ENCODE measurements at regions not wholly inside any gene's neighbourhood (a gene's known extent, or its start where the extent isn't known, plus 50 kb on each side); places are given as distances from the start of the nearest gene placed in this dataset.

DNA sequence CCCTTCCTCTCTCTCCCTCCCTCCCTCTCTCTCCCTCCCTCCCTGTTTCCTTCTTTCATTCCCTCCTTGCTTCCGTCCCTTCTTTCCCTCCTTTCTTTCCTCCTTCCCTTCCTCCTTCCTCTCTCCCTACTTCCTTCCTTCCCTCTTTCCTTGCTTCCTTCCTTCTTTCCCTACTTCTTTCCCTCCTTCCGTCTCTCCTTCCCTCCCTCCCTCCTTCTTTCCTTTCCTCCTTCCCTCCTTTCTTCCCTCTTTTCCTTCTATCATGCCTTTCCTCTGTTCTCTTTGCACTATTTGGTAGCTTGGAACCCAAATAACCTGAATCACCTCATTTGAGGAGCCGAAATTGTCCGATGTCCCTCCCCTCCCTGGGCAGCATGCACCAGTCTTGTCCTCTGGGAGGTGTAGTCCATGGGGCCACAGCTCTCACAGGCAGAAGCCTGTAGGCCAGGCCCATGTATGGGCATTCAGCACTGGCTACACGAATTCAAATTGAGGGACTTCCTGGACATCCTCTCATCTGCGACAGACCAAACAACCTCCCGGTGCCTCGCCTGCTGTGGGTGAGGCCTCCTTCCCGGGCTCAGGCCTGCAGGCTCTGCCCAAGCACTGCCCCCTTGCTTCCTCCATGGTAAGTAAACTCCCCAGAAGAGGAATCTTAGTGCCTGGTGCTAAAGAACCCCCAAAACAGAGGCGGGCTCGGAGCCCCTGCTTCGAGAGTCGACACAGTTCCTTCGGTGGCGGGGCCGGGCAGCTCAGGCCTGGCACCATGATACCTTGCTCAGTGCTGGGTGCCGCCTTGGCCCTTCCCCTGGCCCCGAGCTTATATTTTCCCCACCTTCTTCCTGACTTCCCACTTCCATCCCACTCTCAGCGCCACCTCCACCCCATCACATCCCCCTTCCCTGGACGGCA, 454.1 kb upstream of the CADM1 start:
- ChIA-PET POLR2A (no interaction called here), CTCF (interaction anchor here (1.6 kb wide), 1 partner anchor 28 kb away, joined by 4 read pairs; no protein-coding TSS in a partner anchor)
- TF ChIP-seq, protein P1, sequence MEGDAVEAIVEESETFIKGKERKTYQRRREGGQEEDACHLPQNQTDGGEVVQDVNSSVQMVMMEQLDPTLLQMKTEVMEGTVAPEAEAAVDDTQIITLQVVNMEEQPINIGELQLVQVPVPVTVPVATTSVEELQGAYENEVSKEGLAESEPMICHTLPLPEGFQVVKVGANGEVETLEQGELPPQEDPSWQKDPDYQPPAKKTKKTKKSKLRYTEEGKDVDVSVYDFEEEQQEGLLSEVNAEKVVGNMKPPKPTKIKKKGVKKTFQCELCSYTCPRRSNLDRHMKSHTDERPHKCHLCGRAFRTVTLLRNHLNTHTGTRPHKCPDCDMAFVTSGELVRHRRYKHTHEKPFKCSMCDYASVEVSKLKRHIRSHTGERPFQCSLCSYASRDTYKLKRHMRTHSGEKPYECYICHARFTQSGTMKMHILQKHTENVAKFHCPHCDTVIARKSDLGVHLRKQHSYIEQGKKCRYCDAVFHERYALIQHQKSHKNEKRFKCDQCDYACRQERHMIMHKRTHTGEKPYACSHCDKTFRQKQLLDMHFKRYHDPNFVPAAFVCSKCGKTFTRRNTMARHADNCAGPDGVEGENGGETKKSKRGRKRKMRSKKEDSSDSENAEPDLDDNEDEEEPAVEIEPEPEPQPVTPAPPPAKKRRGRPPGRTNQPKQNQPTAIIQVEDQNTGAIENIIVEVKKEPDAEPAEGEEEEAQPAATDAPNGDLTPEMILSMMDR (IDR thresholded peaks at IDR 0.05; ENCODE audit: control extremely low read depth, extremely low read depth, low read depth, missing control alignments), result no peak
- DNase-seq (ENCODE audit: extremely low spot score), result no peak

DNA sequence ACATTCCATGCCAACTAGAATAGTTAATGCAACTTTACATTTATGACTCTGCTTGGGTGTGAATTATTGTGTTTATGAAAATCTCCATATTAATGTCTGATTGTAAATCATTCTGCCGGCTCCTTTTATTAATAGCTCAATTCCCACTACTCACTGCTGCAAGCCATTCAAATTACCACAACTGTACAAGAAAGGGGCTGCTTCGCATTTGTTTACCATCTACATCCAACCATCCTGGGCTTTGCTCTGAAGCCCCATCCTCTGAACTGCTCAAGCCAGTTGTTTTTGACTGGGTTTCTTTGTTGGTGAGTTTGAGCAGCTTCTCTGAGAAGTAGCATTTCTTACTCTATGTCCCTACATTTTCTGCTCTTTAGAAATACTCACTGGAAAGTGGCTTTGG, 451.6 kb upstream of the CADM1 start:
- POLR2A ChIA-PET, result no interaction called here
- TF ChIP-seq, protein P1 (IDR thresholded peaks at IDR 0.05; ENCODE audit: control extremely low read depth, extremely low read depth, low read depth, missing control alignments), result no peak
- no peak for DNase-seq (ENCODE audit: extremely low spot score)
- CTCF ChIA-PET, result interaction anchor here (1.5 kb wide), 1 partner anchor 35 kb away, joined by 3 read pairs; no protein-coding TSS in a partner anchor

DNA sequence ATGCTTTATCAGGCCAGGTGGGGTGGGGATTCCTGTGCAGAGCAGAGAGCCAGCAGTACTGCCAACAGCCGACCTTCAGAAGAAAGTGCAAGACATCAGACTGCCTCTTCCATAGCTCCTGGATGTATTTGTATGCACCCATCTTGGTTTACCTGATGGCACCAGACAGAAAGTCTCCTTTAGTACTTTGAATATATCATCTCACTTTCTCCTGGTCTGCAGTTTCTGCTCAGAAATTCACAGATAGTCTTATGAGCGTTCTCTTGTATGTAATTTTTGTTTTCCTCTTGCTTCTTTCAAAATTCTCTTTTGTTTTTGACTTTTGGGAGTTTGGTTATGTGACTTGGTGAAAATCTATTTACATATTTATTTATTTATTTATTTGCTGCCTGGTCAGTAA, 446.4 kb upstream of the CADM1 start:
- TF ChIP-seq, protein P1 (IDR thresholded peaks at IDR 0.05; ENCODE audit: control extremely low read depth, extremely low read depth, low read depth, missing control alignments), result no peak
- CTCF ChIA-PET, result interaction anchor here (1.1 to 3.7 kb wide), 4 partner anchors 10 to 40 kb away, joined by 3 to 13 read pairs (median 6); no protein-coding TSS in a partner anchor
- DNase-seq (ENCODE audit: extremely low spot score), result no peak
- POLR2A ChIA-PET, result no interaction called here

DNA sequence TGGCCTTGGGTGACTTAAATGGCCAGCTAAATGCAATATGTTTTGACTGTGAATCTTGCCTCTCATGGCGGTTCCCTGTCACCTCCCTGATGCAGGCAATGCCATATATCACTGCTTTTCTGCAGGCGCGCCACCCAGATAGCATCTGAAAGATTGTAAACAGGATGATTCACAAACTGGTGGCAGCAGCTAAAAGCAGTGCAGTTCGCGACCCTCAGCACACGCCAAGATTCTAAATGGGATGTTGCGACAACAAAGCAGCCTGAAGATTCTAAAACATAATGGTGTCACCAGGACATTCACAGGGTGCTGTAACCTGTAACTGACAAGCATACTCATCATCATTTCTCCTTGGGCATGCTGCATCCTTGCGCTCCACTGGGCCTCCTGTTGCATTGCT, 440.4 kb upstream of the CADM1 start:
- ChIA-PET POLR2A (no interaction called here), CTCF (interaction anchor here (0.8 to 1.9 kb wide), 3 partner anchors 13 to 20 kb away, joined by 3 to 6 read pairs (median 5); no protein-coding TSS in a partner anchor)
- TF ChIP-seq, protein P1 (IDR thresholded peaks at IDR 0.05; ENCODE audit: control extremely low read depth, extremely low read depth, low read depth, missing control alignments), result no peak
- no peak for DNase-seq (ENCODE audit: extremely low spot score)

DNA sequence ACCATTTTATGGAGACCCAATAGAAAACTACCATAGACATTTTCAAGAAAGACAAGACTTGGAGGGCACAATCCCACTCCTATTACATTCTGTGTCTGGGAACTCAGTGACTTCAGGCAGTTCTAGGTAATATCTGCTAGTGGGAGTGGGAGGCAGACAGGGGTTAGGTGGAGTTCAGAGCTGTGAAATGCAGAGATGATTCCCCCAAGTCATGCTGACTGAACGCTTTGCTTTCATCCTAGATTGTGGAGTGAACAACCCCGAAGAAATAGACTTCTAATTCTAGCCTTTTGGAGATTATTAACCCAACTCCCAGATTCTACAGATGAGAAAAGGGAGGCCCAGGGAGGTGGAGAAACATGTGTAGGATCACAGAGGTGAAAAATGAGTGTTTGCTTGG, 437.8 kb upstream of the CADM1 start:
- POLR2A ChIA-PET, result interaction anchor here (1.0 kb wide), 1 partner anchor 17 kb away, joined by 3 read pairs; no protein-coding TSS in a partner anchor
- TF ChIP-seq, protein P1 (IDR thresholded peaks at IDR 0.05; ENCODE audit: control extremely low read depth, extremely low read depth, low read depth, missing control alignments), result no peak

DNA sequence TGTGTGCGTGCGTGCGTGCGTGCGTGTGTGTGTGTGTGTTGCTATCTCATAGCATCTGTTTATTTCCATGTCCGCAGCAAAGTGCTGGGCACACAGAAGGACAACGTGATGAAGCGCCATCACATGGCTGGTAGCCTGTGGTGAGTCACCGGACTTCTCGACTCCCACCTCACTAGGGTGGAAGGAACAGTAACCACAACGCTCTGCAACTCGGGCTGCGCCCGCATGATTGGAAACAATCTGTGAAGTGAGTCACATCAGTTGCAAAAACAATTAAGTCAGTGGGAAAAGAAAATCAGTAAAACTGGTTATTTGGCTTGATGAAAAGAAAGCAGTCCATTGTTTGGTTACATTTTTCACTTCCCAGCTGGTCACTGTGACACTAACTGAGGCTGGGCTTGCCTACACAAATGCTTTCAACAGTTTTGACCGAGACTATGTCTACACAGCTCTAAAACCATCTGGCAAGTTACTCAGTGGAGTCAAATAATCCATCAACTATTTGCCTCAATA, 437.3 kb upstream of the CADM1 start:
- CTCF ChIA-PET, result interaction anchor here (1.5 to 8.3 kb wide), 3 partner anchors 12 to 26 kb away, joined by 3 to 81 read pairs (median 5); no protein-coding TSS in a partner anchor

More for the DNA sequence above, 437.8 kb upstream of the CADM1 start:
- CTCF ChIA-PET, result interaction anchor here (1.5 to 8.3 kb wide), 3 partner anchors 11 to 27 kb away, joined by 3 to 81 read pairs (median 5); no protein-coding TSS in a partner anchor
- no peak for DNase-seq (ENCODE audit: extremely low spot score)

More for the DNA sequence above, 437.3 kb upstream of the CADM1 start:
- DNase-seq (ENCODE audit: extremely low spot score), result no peak
- TF ChIP-seq, protein P1 (IDR thresholded peaks at IDR 0.05; ENCODE audit: control extremely low read depth, extremely low read depth, low read depth, missing control alignments), result peak; percentile 24
- POLR2A ChIA-PET, result interaction anchor here (0.9 to 1.0 kb wide), 2 partner anchors 15 to 16 kb away, joined by 3 read pairs; no protein-coding TSS in a partner anchor

Measured in GM10248 (cell line).